ENCODE measurements at regions not wholly inside any gene's neighbourhood (a gene's known extent, or its start where the extent isn't known, plus 50 kb on each side); places are given as distances from the start of the nearest gene placed in this dataset.

DNA sequence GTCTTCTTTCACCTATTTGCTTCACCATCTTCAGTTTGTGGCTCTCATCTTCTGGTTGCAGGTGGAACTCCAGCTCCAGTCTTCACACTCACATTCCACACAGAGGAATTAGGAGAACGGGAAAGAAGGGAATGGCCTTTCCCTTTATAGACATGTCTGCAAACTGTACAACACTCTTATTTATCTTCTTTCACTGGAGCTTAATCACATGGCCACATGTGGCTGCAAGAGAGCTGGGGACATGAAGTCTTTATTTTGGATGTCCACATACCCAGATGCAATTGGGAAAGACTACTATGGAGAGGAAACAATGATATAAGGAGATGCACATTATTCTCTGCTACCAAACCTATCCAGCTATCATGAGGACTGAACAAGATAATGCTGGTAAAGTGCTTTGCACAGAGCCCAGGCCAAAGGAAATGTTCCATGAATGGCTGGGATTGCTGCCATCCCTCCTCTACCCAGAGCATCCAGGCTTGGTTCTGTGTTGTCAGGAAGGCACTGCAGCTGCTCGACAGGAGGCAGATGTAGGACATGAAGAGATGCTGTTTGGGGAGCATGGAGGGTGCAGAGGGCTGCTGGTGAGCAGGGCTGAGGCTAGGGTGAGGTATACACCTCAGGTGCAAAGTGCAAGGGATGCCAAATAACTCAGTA is 183.8 kb upstream of the TBX20 start:
- no peak for DNase-seq

DNA sequence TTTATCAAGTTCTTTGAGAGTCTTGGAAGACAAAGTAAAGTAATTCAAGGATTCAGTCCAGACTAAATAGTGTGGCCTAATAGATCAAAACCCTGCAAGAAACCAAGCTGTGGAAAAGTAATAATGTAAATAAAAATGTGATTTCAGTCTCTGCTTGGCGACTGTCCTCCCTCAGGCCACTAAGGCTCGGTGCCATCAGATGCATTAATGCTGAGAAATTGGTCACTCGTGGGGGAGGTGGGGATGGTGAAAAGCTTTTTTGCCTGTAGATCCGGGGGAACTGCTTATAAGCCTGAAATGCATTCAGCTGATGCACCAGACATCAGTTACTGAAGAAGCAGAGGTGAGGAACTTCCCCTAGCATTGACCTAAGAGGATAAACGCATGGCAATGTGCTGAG is 182.6 kb upstream of the TBX20 start:
- DNase-seq, result no peak

DNA sequence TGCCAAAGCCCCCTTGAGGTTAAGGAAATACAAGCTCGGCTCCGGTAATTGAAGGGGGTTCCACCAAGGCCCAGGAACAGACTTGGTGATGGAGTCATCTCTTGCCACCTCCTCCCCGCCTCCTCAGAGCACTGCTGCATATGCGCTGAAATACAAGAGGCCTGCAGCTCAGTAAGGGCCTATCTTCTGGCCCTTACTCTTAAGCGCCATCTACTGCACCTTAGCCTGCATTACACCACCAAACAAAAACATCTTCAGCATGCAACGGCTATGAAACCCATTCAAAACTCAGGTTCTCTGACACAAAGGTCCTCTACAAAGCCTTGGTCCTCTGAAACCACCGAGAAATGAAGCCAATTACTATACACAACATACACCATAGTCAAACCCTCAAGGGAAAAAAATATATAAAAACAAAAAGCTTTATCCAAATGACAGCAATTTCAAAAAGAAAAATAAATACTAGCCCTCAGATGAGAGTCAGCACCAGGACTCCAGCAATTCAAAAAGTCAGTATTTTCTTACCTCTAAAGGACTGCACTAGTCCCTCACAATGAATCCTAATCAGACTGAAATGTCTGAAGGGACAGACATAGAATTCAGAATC is 176.8 kb upstream of the TBX20 start:
- DNase-seq, result no peak

GRCh38 chr7:35424869-35425495 is 171.1 kb upstream of the TBX20 start:
- peak; percentile 4 for DNase-seq

DNA sequence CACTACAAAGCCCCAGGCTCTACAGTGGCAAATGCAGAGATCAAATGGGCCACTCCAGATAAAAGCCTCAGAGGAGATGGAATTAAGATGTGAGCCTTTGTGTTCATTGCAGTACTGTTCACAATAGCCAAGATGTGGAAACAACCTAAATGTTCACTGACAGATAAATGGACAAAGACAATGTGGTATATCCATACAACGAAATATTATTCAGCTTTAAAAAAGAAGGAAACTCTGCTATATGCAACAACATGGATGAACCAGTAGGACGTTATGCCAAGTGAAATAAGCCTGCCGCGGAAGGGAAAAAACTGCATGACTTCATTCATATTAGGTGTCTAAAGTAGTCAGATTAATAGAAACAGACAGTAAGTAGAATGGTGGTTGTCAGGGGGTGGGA is 170.5 kb upstream of the TBX20 start:
- DNase-seq, result no peak

GRCh38 chr7:35422715-35423114 is 168.8 kb upstream of the TBX20 start:
- no peak for DNase-seq

DNA sequence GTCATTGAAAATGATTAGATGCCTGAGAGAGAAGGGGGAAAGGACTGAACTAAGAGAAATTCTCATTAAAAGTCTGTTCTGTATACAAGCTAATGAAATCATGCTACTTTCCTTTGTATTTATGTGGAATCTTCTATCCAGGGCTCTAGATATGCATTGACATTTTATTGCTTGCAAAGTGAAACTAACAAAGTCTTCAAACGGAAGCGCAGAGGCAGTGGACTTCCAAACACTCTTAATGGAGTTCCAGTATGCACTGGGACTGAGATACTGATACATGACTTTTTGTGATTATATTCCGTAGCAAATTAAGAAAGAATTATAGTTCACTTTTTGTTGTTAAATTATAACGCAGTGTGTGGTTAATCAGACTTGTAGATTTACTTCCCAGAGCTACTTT is 166.8 kb upstream of the TBX20 start:
- no peak for DNase-seq

DNA sequence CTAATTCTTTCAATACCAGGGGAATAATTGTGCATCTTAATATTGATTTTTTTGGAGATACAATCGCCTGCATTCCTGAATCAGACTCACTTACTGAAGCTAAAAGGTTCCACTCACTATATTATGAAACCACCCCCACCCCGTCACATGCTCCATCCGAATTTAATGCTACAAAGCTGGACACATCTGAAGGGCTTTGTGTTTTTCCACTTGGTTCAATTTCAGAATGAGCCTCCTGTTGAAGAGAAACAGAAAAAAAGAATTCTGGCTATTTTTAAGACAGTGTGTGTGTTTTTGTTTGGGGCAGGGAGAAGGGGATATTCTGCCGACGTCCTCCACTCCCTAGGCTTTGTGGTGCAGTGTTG is 165.5 kb upstream of the TBX20 start:
- no peak for DNase-seq

DNA sequence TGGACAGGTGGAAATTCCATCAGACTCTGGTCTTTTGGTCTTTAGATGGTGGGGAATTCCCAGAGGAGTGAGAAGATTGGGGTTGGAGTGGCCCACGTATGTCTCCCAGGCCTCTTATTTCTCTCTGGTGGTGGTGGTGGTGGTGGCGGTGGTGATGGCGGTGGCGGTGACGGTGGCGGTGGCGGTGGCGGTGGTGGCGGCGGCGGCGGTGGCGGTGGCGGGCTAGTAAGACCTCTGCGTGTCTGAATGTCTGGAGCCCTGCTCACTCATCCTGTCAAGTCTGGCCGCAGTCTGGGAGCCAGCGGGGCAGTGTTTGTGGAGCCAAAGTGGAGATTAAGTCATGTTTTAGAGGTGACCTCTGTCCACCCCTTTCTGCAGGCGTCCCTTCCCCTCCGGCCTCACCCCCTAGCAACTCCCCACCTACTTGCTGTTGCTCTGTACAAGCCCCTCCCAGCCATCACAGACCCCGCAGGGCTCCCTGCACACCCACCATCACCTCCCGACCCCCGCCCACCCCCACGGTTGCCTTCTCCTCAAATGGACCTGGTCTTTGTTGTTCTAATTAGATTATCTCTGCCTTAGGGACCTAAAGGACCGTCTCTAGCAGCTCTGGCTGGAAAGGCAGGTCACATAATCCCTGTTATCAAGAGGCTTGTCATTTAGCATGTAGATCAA is 165.0 kb upstream of the TBX20 start:
- DNase-seq, result no peak

DNA sequence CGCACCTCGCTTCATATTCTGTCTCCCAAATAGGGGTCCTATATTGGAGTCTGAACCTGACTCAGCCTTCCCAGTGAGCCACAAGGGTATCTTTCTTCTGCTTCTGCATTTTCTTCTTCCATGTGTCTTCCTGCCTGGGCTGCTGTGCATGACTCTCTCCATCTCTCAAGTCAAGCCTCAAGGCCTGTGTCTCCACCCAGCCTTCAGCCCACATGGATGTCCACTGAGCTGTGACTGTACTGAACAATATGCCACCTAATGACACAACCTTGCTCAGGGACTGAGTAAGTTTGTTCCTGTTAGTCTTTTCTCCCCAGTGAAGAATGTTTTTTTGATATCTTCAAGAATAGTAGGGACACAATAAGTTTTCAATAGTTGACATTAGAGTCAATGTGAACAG is 162.7 kb upstream of the TBX20 start:
- DNase-seq, result no peak

DNA sequence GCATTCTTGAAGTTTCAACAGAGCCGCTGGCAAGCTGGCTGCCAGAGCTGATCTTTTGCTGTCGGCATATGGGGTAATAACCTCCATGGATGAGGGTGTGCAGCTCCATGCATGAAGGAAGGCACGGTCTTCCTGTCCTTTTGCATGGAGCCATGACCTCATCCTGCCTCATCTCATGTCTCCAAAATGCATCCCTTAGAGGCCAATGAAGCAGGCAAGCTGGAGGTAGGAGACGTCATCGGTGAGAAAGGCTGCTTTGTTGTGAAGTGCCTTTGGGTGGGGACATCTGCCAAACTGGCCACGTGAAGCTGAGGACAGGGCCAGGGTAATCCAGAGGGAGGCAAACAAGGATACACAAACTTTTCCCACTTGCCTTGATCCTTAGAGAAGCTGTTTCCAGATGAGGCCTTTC is 161.5 kb upstream of the TBX20 start:
- no peak for DNase-seq

- DNase-seq, result no peak
These were observed 157.4 kb upstream of the TBX20 start for GRCh38 chr7:35411331-35411730.

DNA sequence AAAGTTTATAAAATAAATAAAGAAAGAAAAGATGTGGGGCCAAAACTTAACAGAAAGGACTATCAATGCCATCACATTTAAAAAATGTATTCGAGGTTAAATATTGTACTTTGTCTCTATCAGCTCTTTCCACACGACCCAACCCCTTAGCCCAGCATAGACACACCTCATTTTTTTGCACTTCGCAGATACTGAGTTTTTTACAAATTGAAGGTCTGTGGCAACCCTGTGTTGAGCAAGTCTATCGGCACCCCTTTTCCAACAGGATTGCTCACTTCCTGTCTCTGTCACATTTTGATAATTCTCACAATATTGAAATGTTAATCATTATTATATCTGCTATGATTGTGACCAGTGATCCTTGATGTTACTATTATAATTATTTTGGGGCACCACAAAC is 151.6 kb upstream of the TBX20 start:
- no peak for DNase-seq

DNA sequence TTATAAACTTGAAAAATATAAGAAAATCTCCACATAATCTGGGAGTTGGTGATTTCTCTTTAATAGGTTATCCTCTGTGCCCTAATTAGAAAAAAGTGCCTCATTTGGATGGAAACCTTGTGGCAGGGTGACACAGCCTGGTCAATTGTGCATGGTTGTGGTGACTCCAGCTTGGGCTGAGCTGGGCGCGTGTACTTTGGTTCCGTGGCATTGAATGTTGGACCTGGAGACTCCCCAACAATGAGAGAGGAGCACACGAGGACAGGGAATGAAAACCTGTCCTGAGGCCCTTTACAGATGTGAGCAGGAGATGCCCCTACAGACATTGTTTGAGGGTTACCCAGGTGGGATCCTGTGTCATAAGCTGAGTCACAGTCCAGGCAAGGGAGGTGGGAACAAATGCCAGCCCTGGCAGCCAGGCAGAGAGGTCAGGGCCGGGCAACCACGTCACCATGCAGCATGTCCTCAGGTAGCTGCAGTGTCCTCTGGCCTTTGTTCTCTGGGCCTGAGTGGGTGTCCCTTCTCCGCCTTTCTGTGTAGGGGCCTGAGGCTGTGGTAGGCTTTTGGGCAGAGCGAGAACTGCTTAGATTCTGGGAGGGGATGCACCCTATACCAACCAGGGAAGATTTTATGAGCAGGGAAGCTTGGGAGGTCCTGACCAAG is 147.4 kb upstream of the TBX20 start:
- DNase-seq, result no peak

- no peak for DNase-seq
These were observed 145.9 kb upstream of the TBX20 start for GRCh38 chr7:35399840-35400239.

DNA sequence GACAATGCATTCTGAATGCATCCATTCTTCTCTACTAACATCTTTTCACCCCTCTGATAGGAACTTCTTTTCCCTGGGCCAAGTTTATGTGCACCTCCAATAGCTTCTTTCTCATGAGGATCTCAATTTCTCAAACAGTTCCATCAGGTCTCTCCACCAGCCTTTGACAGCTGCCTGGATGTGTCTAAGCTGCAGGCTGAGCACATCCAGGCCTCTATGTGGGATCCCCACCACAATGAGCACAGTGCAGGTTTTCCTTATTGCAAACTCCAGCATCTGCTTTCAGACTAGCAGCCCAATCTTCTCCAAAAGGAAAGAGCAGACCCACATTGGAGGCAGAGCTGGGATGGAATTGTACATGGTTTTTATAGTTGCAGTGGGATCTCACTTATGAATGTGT is 145.3 kb upstream of the TBX20 start:
- no peak for DNase-seq

GRCh38 chr7:35398518-35398917 is 144.6 kb upstream of the TBX20 start:
- DNase-seq, result no peak

- no peak for DNase-seq
These were observed 136.2 kb upstream of the TBX20 start for GRCh38 chr7:35390146-35390545.

DNA sequence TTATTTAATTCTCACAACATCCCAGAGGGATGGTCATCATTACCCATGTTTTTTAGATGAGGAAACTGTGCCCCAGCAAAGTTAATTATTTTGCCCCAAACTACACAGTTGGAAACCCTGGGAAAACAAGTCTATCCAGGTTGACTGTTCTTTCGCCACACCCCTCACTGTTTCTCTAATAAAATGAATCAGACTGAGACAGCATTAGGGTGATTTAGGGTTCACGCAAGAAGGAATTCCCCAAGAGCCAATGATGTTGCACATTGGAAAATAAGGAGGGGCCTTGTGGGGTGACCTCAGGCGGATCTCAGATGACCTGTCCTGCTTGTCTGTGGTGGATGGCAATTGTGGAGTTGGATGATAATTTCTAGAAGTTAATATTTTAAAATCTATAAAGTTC is 135.7 kb upstream of the TBX20 start:
- DNase-seq, result no peak

- no peak for DNase-seq
These were observed 133.2 kb upstream of the TBX20 start for GRCh38 chr7:35386816-35387706.

- DNase-seq, result no peak
These were observed 132.3 kb upstream of the TBX20 start for GRCh38 chr7:35386082-35386815.
